OCI-LY1 (cell line): ENCODE measurements at regions not wholly inside any gene's neighbourhood (a gene's known extent, or its start where the extent isn't known, plus 50 kb on each side); places are given as distances from the start of the nearest gene placed in this dataset.

Source experiments
- H2AFZ ChIP-seq: fragments of 200-600 bp; sonication (generic), shearing (Covaris generic); 2 replicates; pipeline ENCODE4 v1.6.0; 2014; ENCODE audit warnings: antibody characterized with exemption, mild to moderate bottlenecking, low read length
- H3F3A ChIP-seq: fragments of 200-600 bp; sonication (generic), shearing (Covaris generic); 2 replicates; pipeline ENCODE4 v1.6.0; 2014; ENCODE audit warnings: mild to moderate bottlenecking, antibody characterized with exemption, low read length, moderate library complexity; ENCODE audit not compliant: insufficient read depth
- H3K27ac ChIP-seq: fragments of 200-600 bp; sonication (generic); 2 replicates; pipeline ENCODE4 v1.5.1; 2014; ENCODE audit warnings: low read length, mixed run types, mild to moderate bottlenecking, low read depth; ENCODE audit not compliant: poor library complexity, severe bottlenecking
- H3K27me3 ChIP-seq: fragments of 200-600 bp; sonication (generic); 2 replicates; pipeline ENCODE4 v1.6.0; 2014; ENCODE audit warnings: antibody characterized with exemption, mild to moderate bottlenecking, low read length, moderate library complexity; ENCODE audit not compliant: insufficient read depth
- H3K36me3 ChIP-seq: fragments of 200-600 bp; sonication (generic); 2 replicates; pipeline ENCODE4 v1.6.1; 2014; ENCODE audit warnings: mild to moderate bottlenecking, antibody characterized with exemption, low read length, moderate library complexity, mixed read lengths; ENCODE audit not compliant: insufficient read depth
- H3K4me1 ChIP-seq: fragments of 200-600 bp; sonication (generic); 2 replicates; pipeline ENCODE4 v1.5.1; 2014; ENCODE audit warnings: mild to moderate bottlenecking, low read length, moderate library complexity; ENCODE audit not compliant: insufficient read depth, severe bottlenecking
- H3K4me2 ChIP-seq: fragments of 200-600 bp; sonication (generic), shearing (Covaris generic); 2 replicates; pipeline ENCODE4 v1.6.1; 2014; ENCODE audit warnings: low read length
- H3K4me3 ChIP-seq: fragments of 200-600 bp; sonication (generic); 2 replicates; pipeline ENCODE4 v1.5.1; 2014; ENCODE audit warnings: low read length, low read depth, mild to moderate bottlenecking, mixed read lengths; ENCODE audit not compliant: poor library complexity, severe bottlenecking
- H3K79me2 ChIP-seq: fragments of 200-600 bp; shearing (Covaris generic); 2 replicates; pipeline ENCODE4 v1.6.1; 2016; ENCODE audit warnings: mixed run types, low read length, mixed read lengths; ENCODE audit not compliant: insufficient read depth
- H3K9ac ChIP-seq: fragments of 200-600 bp; sonication (generic), shearing (Covaris generic); 2 replicates; pipeline ENCODE4 v1.6.1; 2014; ENCODE audit warnings: mild to moderate bottlenecking, low read length, mixed read lengths
- H3K9me2 ChIP-seq: fragments of 200-600 bp; sonication (generic), shearing (Covaris generic); 2 replicates; pipeline ENCODE4 v1.6.1; 2014; ENCODE audit warnings: low read depth, mild to moderate bottlenecking, low read length, mixed read lengths
- H3K9me3 ChIP-seq: fragments of 200-600 bp; shearing (Covaris generic); 2 replicates; pipeline ENCODE4 v1.6.1; 2014; ENCODE audit warnings: low read length, mixed read lengths
- H4K20me1 ChIP-seq: fragments of 200-600 bp; sonication (generic), shearing (Covaris generic); 2 replicates; pipeline ENCODE4 v1.6.0; 2016; ENCODE audit warnings: mild to moderate bottlenecking, low read length; ENCODE audit not compliant: insufficient read depth
- CTCF ChIP-seq: fragments of 200-600 bp; sonication (generic), shearing (Covaris generic); IDR thresholded peaks from 2 replicates; pipeline ENCODE4 v1.5.1; 2017; ENCODE audit warnings: mild to moderate bottlenecking, antibody characterized with exemption, low read length, moderate library complexity, mixed read lengths
- EZH2 ChIP-seq: fragments of 200-600 bp; sonication (generic), shearing (Covaris generic); IDR thresholded peaks from 2 replicates; pipeline ENCODE4 v1.8.0; 2017; ENCODE audit warnings: borderline replicate concordance, mixed run types, mild to moderate bottlenecking, antibody characterized with exemption, low read length, moderate library complexity, mixed read lengths

DNA sequence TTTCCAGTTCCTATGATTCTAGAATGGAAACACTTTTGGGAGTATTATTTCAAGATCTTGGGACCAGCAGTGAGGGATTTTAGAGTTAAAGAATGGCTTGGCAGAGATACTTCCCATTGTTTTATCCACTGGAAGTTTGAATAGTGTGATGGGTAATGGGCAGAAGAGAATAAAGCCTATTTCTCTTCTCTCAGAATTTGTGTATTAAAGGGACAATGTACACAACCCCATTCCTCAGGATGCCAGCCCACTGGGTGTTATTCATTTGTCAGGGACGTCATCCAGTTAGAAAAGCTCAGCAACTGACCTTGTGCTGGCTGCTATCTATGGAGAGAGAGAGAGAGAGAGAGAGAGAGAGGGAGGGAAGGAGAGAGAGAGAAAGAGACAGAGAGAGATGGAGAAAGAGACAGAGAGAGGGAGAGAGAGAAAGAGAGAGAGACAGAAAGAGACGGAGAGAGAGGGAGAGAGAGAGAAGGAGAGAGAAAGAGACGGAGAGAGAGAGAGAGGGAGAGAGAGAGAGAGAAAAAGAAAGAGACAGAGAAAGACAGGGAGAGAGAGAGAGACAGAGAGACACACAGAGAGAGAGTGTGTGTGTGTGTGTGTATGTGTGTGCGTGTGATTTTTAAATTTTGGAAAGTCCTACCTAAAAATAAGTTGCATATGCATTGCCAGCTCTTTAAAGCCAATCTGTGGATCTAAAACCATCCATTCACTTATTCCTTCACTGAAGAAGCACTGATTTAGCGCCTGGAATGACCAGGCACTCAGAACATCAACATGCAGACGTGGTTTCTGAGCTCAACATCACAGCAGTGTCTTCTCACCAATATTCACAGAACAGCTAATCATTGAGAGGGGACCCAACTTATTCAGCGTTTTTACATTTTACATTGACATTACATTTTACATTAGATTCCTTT lies 388.8 kb downstream of the THBS2 start:
- no peaks in the 10 kb centered on the region for H3K79me2 ChIP-seq
- no peaks in the 10 kb centered on the region for H3K27me3 ChIP-seq
- H3K9me2 ChIP-seq = no peaks in the 10 kb centered on the region
- H3K4me1 ChIP-seq = no peaks in the 10 kb centered on the region
- H2AFZ ChIP-seq = no peak overlapping the region
- no peaks in the 10 kb centered on the region for H3K36me3 ChIP-seq
- no peak overlapping the region for H3K9ac ChIP-seq
- TF ChIP-seq EZH2 = no peak
- no peak for TF ChIP-seq CTCF
- H3K9me3 ChIP-seq = no peaks in the 10 kb centered on the region
- no peak overlapping the region for H3K27ac ChIP-seq
- no peaks in the 10 kb centered on the region for H4K20me1 ChIP-seq
- no peak overlapping the region for H3K4me3 ChIP-seq
- no peaks in the 10 kb centered on the region for H3F3A ChIP-seq
- no peak overlapping the region for H3K4me2 ChIP-seq

GRCh38 chr6:168863467-168863866 lies 390.2 kb downstream of the THBS2 start:
- Histone ChIP-seq H3K9me2 (no peaks in the 10 kb centered on the region), H3K27me3 (no peaks in the 10 kb centered on the region), H3K36me3 (no peaks in the 10 kb centered on the region), H4K20me1 (no peaks in the 10 kb centered on the region), H2AFZ (no peak overlapping the region), H3K4me3 (no peak overlapping the region), H3K4me1 (no peaks in the 10 kb centered on the region), H3K9ac (no peak overlapping the region), H3F3A (no peaks in the 10 kb centered on the region), H3K9me3 (no peaks in the 10 kb centered on the region), H3K79me2 (no peaks in the 10 kb centered on the region), H3K27ac (no peak overlapping the region), H3K4me2 (no peak overlapping the region)
- TF ChIP-seq EZH2 = no peak
- TF ChIP-seq CTCF = no peak

DNA sequence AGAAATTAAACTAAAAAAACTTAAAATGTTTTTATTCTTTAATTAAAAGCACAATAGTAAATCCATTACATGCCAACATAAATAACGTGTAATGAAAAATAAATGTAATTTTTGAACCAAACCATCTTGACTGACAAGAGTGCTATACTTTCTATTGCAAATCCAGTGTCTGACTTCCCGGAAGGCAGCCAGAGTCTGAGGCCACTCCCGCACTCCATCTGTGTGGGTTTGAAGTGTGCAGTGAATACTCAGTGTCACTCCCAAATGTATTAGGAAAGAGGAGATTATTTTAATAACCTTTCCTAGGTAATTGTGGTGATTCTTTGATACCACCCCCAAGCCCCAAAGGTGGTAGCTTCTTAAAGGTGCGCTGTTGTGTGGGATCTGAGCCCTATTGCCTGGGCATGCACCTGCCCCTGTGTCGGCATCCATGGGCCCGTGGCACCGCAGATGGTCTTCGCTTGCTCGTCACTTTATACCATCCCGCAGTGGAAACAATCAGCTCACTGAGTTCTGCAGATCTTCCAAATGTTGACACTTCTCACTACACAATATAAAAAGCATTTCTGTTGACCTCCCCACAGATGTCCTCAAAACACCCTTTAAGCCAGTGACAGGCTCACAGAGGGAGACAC lies 391.2 kb downstream of the THBS2 start:
- no peak overlapping the region for H3K9ac ChIP-seq
- H3K36me3 ChIP-seq = no peaks in the 10 kb centered on the region
- no peaks in the 10 kb centered on the region for H3F3A ChIP-seq
- no peak overlapping the region for H3K27ac ChIP-seq
- no peak overlapping the region for H2AFZ ChIP-seq
- H3K4me1 ChIP-seq = no peaks in the 10 kb centered on the region
- no peaks in the 10 kb centered on the region for H3K9me3 ChIP-seq
- no peaks in the 10 kb centered on the region for H4K20me1 ChIP-seq
- no peaks in the 10 kb centered on the region for H3K79me2 ChIP-seq
- H3K4me3 ChIP-seq = no peak overlapping the region
- no peaks in the 10 kb centered on the region for H3K27me3 ChIP-seq
- no peaks in the 10 kb centered on the region for H3K9me2 ChIP-seq
- no peak overlapping the region for H3K4me2 ChIP-seq
- TF ChIP-seq CTCF = no peak
- TF ChIP-seq EZH2 = no peak
